ENCODE measurements at regions not wholly inside any gene's neighbourhood (a gene's known extent, or its start where the extent isn't known, plus 50 kb on each side); places are given as distances from the start of the nearest gene placed in this dataset.

DNA sequence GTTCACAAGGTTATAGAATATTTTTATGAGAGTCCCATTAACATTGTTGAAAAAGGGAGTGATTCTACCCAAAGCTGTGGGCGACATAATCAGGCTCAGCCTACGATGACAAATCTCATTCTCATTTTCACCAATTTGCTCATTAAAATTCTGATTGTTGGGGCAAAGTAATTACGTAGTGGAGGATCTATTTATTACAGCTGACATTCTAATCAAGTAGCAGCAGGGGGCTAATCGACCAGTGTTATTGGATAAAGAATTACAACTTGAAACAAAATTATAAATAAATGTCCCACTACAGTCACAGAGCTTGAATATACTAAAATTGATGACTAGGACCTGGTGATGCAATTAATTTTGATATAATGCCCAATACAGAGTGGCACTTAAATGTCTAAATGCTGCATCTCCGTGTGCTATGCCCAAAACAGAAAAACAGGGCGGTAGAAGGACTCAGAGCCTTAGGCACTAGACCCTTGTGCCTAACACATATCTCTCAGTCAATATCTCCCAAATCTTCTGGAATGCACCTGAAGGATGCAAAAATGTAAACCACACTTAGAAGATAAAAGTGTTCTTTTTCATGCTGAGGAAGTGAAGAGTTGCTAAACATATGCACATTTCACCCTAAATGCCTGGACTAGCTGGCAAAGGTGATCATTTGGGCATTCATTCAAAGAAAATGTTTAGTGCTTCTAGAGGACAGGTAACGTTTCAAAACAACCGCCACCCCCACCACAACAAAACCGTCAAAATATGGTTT lies 88.3 kb downstream of the CD24 start:
- TF ChIP-seq GATA2 (IDR thresholded peaks at IDR 0.05; ENCODE audit: low read depth, low read length) (no peak), GATA3 (IDR thresholded peaks at IDR 0.05; ENCODE audit: low read depth, low read length) (no peak)

Measured in SH-SY5Y (cell line).